HEK293 (cell line): ENCODE measurements at regions not wholly inside any gene's neighbourhood (a gene's known extent, or its start where the extent isn't known, plus 50 kb on each side); places are given as distances from the start of the nearest gene placed in this dataset.

Experiments
- ATF2 ChIP-seq: fragments of 450-650 bp; formaldehyde crosslinking; IDR thresholded peaks from 2 replicates; pipeline ENCODE4 v1.5.1; 2016; ENCODE audit warnings: missing biosample characterization, missing genetic modification characterization, low read depth
- PATZ1 ChIP-seq: fragments of 450-650 bp; formaldehyde crosslinking; IDR thresholded peaks from 2 replicates; pipeline ENCODE4 v1.5.1; 2016; ENCODE audit warnings: missing biosample characterization, missing genetic modification characterization
- SCRT1 ChIP-seq: fragments of 450-650 bp; formaldehyde crosslinking; IDR thresholded peaks from 2 replicates; pipeline ENCODE4 v1.5.1; 2016; ENCODE audit warnings: missing biosample characterization, missing genetic modification characterization, borderline replicate concordance
- SCRT2 ChIP-seq: fragments of 450-650 bp; formaldehyde crosslinking; IDR thresholded peaks from 2 replicates; pipeline ENCODE4 v1.5.1; 2016; ENCODE audit warnings: missing biosample characterization, missing genetic modification characterization
- TRIM28 ChIP-seq: IDR thresholded peaks from 2 replicates; pipeline ENCODE4 v1.6.1; 2011; ENCODE audit warnings: low read length, control low read depth, borderline replicate concordance
- ZBTB20 ChIP-seq: fragments of 450-650 bp; formaldehyde crosslinking; IDR thresholded peaks from 2 replicates; pipeline ENCODE4 v1.5.1; 2016; ENCODE audit warnings: missing biosample characterization, missing genetic modification characterization
- ZBTB44 ChIP-seq: fragments of 450-650 bp; IDR thresholded peaks from 2 replicates; pipeline ENCODE4 v1.5.1; 2018; ENCODE audit warnings: missing biosample characterization, mild to moderate bottlenecking, missing genetic modification characterization
- ZEB2 ChIP-seq: fragments of 450-650 bp; formaldehyde crosslinking; IDR thresholded peaks from 2 replicates; pipeline ENCODE4 v1.5.1; 2016; ENCODE audit warnings: missing biosample characterization, missing genetic modification characterization
- ZFP3 ChIP-seq: fragments of 450-650 bp; formaldehyde crosslinking; IDR thresholded peaks from 2 replicates; pipeline ENCODE4 v1.5.1; 2016; ENCODE audit warnings: low read depth, missing biosample characterization, missing genetic modification characterization
- ZFP41 ChIP-seq: fragments of 450-650 bp; formaldehyde crosslinking; IDR thresholded peaks from 2 replicates; pipeline ENCODE4 v1.5.1; 2016; ENCODE audit warnings: missing biosample characterization, missing genetic modification characterization, borderline replicate concordance
- ZNF112 ChIP-seq: fragments of 450-650 bp; formaldehyde crosslinking; IDR thresholded peaks from 2 replicates; pipeline ENCODE4 v1.5.0; 2017; ENCODE audit warnings: missing biosample characterization, missing genetic modification characterization
- ZNF133 ChIP-seq: fragments of 450-650 bp; formaldehyde crosslinking; IDR thresholded peaks from 2 replicates; pipeline ENCODE4 v1.5.1; 2016; ENCODE audit warnings: missing biosample characterization, missing genetic modification characterization
- ZNF18 ChIP-seq: fragments of 450-650 bp; formaldehyde crosslinking; IDR thresholded peaks from 2 replicates; pipeline ENCODE4 v1.5.1; 2016; ENCODE audit warnings: missing biosample characterization, missing genetic modification characterization
- ZNF19 ChIP-seq: fragments of 450-650 bp; formaldehyde crosslinking; IDR thresholded peaks from 2 replicates; pipeline ENCODE4; 2016; ENCODE audit warnings: missing biosample characterization, missing genetic modification characterization, low read depth
- ZNF302 ChIP-seq: fragments of 450-650 bp; formaldehyde crosslinking; IDR thresholded peaks from 2 replicates; pipeline ENCODE4 v1.5.1; 2016; ENCODE audit warnings: missing biosample characterization, missing genetic modification characterization, low read depth
- ZNF335 ChIP-seq: fragments of 450-650 bp; formaldehyde crosslinking; conservative IDR thresholded peaks from 2 replicates; pipeline ENCODE4 v1.5.1; 2016; ENCODE audit warnings: missing biosample characterization, missing genetic modification characterization
- ZNF341 ChIP-seq: fragments of 450-650 bp; formaldehyde crosslinking; IDR thresholded peaks from 2 replicates; pipeline ENCODE4; 2016; ENCODE audit warnings: low read depth, missing biosample characterization, missing genetic modification characterization
- ZNF404 ChIP-seq: fragments of 450-650 bp; formaldehyde crosslinking; IDR thresholded peaks from 2 replicates; pipeline ENCODE4 v1.5.1; 2017; ENCODE audit warnings: missing biosample characterization, missing genetic modification characterization
- ZNF48 ChIP-seq: fragments of 450-650 bp; formaldehyde crosslinking; IDR thresholded peaks from 2 replicates; pipeline ENCODE4 v1.5.1; 2016; ENCODE audit warnings: missing biosample characterization, missing genetic modification characterization
- ZNF585B ChIP-seq: fragments of 450-650 bp; formaldehyde crosslinking; IDR thresholded peaks from 2 replicates; pipeline ENCODE4 v1.5.1; 2016; ENCODE audit warnings: missing biosample characterization, missing genetic modification characterization
- ZNF596 ChIP-seq: fragments of 450-650 bp; IDR thresholded peaks from 2 replicates; pipeline ENCODE4 v1.5.0; 2018; ENCODE audit warnings: missing biosample characterization, mild to moderate bottlenecking, missing genetic modification characterization, moderate library complexity
- ZNF621 ChIP-seq: fragments of 450-650 bp; formaldehyde crosslinking; IDR thresholded peaks from 2 replicates; pipeline ENCODE4 v1.5.1; 2017; ENCODE audit warnings: missing biosample characterization, missing genetic modification characterization
- ZNF660 ChIP-seq: fragments of 450-650 bp; IDR thresholded peaks from 2 replicates; pipeline ENCODE4 v1.5.1; 2018; ENCODE audit warnings: missing biosample characterization, mild to moderate bottlenecking, missing genetic modification characterization
- ZNF692 ChIP-seq: fragments of 450-650 bp; formaldehyde crosslinking; IDR thresholded peaks from 2 replicates; pipeline ENCODE4 v1.5.1; 2016; ENCODE audit warnings: missing biosample characterization, missing genetic modification characterization
- ZNF785 ChIP-seq: fragments of 450-650 bp; formaldehyde crosslinking; IDR thresholded peaks from 2 replicates; pipeline ENCODE4 v1.5.1; 2016; ENCODE audit warnings: missing biosample characterization, missing genetic modification characterization
- ZSCAN30 ChIP-seq: fragments of 450-650 bp; IDR thresholded peaks from 2 replicates; pipeline ENCODE4 v1.5.1; 2018; ENCODE audit warnings: missing biosample characterization, mild to moderate bottlenecking, missing genetic modification characterization, moderate library complexity
- TF ChIP-seq, protein P1 (sequence below): fragments of 450-650 bp; formaldehyde crosslinking; IDR thresholded peaks from 2 replicates; pipeline ENCODE4 v1.5.1; 2016; ENCODE audit warnings: missing biosample characterization, missing genetic modification characterization
- TF ChIP-seq, protein P2 (sequence below): fragments of 450-650 bp; formaldehyde crosslinking; IDR thresholded peaks from 2 replicates; pipeline ENCODE4 v1.5.1; 2016; ENCODE audit warnings: missing biosample characterization, missing genetic modification characterization

GRCh38 chr4:102405821-102406401 is 60.6 kb upstream of the SLC39A8 start (continued):
- TF ChIP-seq ZNF621 (tag by site-specific recombination) (no peak), ZNF18 (no peak), ZBTB44 (peak; percentile 38; the same call in 1 of the 2 replicates), ZNF133 (tag by site-specific recombination) (no peak), ATF2 (tag by site-specific recombination) (0 out of 2 replicates have a peak, but pooled peaks have one; percentile 3), ZNF585B (tag by site-specific recombination) (no peak), PATZ1 (tag by site-specific recombination) (no peak), SCRT1 (tag by site-specific recombination) (no peak), ZNF785 (tag by site-specific recombination) (no peak), ZFP3 (tag by site-specific recombination) (no peak), ZNF112 (tag by site-specific recombination) (no peak), TRIM28 (no peak), ZBTB20 (tag by site-specific recombination) (no peak), ZNF660 (no peak), ZNF48 (tag by site-specific recombination) (no peak), ZNF302 (no peak), ZNF341 (peak; percentile 36; the same call in 1 of the 2 replicates), SCRT2 (tag by site-specific recombination) (no peak), ZNF596 (tag by site-specific recombination) (no peak), ZNF19 (no peak), ZNF335 (tag by site-specific recombination) (no peak), ZEB2 (no peak), ZNF692 (no peak), ZNF404 (no peak), ZFP41 (tag by site-specific recombination) (no peak), ZSCAN30 (tag by site-specific recombination) (no peak)
- TF ChIP-seq, protein P1, sequence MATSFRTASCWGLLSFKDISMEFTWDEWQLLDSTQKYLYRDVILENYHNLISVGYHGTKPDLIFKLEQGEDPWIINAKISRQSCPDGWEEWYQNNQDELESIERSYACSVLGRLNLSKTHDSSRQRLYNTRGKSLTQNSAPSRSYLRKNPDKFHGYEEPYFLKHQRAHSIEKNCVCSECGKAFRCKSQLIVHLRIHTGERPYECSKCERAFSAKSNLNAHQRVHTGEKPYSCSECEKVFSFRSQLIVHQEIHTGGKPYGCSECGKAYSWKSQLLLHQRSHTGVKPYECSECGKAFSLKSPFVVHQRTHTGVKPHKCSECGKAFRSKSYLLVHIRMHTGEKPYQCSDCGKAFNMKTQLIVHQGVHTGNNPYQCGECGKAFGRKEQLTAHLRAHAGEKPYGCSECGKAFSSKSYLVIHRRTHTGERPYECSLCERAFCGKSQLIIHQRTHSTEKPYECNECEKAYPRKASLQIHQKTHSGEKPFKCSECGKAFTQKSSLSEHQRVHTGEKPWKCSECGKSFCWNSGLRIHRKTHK (tag by site-specific recombination): no peak
- TF ChIP-seq, protein P2, sequence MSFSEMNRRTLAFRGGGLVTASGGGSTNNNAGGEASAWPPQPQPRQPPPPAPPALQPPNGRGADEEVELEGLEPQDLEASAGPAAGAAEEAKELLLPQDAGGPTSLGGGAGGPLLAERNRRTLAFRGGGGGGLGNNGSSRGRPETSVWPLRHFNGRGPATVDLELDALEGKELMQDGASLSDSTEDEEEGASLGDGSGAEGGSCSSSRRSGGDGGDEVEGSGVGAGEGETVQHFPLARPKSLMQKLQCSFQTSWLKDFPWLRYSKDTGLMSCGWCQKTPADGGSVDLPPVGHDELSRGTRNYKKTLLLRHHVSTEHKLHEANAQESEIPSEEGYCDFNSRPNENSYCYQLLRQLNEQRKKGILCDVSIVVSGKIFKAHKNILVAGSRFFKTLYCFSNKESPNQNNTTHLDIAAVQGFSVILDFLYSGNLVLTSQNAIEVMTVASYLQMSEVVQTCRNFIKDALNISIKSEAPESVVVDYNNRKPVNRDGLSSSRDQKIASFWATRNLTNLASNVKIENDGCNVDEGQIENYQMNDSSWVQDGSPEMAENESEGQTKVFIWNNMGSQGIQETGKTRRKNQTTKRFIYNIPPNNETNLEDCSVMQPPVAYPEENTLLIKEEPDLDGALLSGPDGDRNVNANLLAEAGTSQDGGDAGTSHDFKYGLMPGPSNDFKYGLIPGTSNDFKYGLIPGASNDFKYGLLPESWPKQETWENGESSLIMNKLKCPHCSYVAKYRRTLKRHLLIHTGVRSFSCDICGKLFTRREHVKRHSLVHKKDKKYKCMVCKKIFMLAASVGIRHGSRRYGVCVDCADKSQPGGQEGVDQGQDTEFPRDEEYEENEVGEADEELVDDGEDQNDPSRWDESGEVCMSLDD (tag by site-specific recombination): no peak
